ENCODE measurements at regions not wholly inside any gene's neighbourhood (a gene's known extent, or its start where the extent isn't known, plus 50 kb on each side); places are given as distances from the start of the nearest gene placed in this dataset.

GRCh38 chr13:34148359-34148758, 330.4 kb downstream of the RFC3 start:
- H3K4me3 ChIP-seq (ENCODE audit: low read depth, low read length) = no peak overlapping the region
- 80% methylated on average over 1 of the region's 6 CpGs for WGBS (ENCODE audit: insufficient coverage)

GRCh38 chr13:34151885-34152284, 333.9 kb downstream of the RFC3 start:
- Histone ChIP-seq H3K4me3 (ENCODE audit: low read depth, low read length) (no peak overlapping the region), H3K27me3 (ENCODE audit: control insufficient read depth, insufficient read depth, low read length) (no peaks in the 10 kb centered on the region), H3K36me3 (ENCODE audit: control insufficient read depth, insufficient read depth, low read length) (no peaks in the 10 kb centered on the region), H3K9me3 (ENCODE audit: control insufficient read depth, insufficient read depth, low read length) (no peaks in the 10 kb centered on the region), H3K27ac (ENCODE audit: low read depth, low read length) (no peak overlapping the region), H3K4me1 (ENCODE audit: control insufficient read depth, insufficient read depth, low read length) (peaks cover under 1% of the 10 kb centered on the region)
- no peak for DNase-seq (ENCODE audit: low read depth in 4 of 6, low spot score in 6 of 6)
- WGBS (ENCODE audit: insufficient coverage) = 83% methylated on average over 1 of the region's 1 CpG

More at GRCh38 chr13:34148359-34148758, 330.4 kb downstream of the RFC3 start:
- no peaks in the 10 kb centered on the region for H3K36me3 ChIP-seq (ENCODE audit: control insufficient read depth, insufficient read depth, low read length)
- H3K9me3 ChIP-seq (ENCODE audit: control insufficient read depth, insufficient read depth, low read length) = no peaks in the 10 kb centered on the region
- H3K27ac ChIP-seq (ENCODE audit: low read depth, low read length) = no peak overlapping the region
- DNase-seq (ENCODE audit: low read depth in 4 of 6, low spot score in 6 of 6) = no peak
- H3K4me1 ChIP-seq (ENCODE audit: control insufficient read depth, insufficient read depth, low read length) = no peaks in the 10 kb centered on the region
- no peaks in the 10 kb centered on the region for H3K27me3 ChIP-seq (ENCODE audit: control insufficient read depth, insufficient read depth, low read length)

GRCh38 chr13:34152409-34152808, 334.5 kb downstream of the RFC3 start:
- WGBS (ENCODE audit: insufficient coverage) = 96% methylated on average over 4 of the region's 4 CpGs
- H3K9me3 ChIP-seq (ENCODE audit: control insufficient read depth, insufficient read depth, low read length) = no peaks in the 10 kb centered on the region
- no peaks in the 10 kb centered on the region for H3K36me3 ChIP-seq (ENCODE audit: control insufficient read depth, insufficient read depth, low read length)
- H3K4me3 ChIP-seq (ENCODE audit: low read depth, low read length) = no peak overlapping the region
- DNase-seq (ENCODE audit: low read depth in 4 of 6, low spot score in 6 of 6) = no peak
- H3K27me3 ChIP-seq (ENCODE audit: control insufficient read depth, insufficient read depth, low read length) = no peaks in the 10 kb centered on the region
- no peak overlapping the region for H3K27ac ChIP-seq (ENCODE audit: low read depth, low read length)
- H3K4me1 ChIP-seq (ENCODE audit: control insufficient read depth, insufficient read depth, low read length) = peaks cover 3% of the 10 kb centered on the region

- Histone ChIP-seq H3K4me3 (ENCODE audit: low read depth, low read length) (no peak overlapping the region), H3K36me3 (ENCODE audit: control insufficient read depth, insufficient read depth, low read length) (no peaks in the 10 kb centered on the region), H3K27ac (ENCODE audit: low read depth, low read length) (no peak overlapping the region), H3K4me1 (ENCODE audit: control insufficient read depth, insufficient read depth, low read length) (peaks cover 3% of the 10 kb centered on the region), H3K27me3 (ENCODE audit: control insufficient read depth, insufficient read depth, low read length) (no peaks in the 10 kb centered on the region), H3K9me3 (ENCODE audit: control insufficient read depth, insufficient read depth, low read length) (no peaks in the 10 kb centered on the region)
- DNase-seq (ENCODE audit: low read depth in 4 of 6, low spot score in 6 of 6) = no peak
These were observed 335.0 kb downstream of the RFC3 start for GRCh38 chr13:34152996-34153395.

- Histone ChIP-seq H3K4me1 (ENCODE audit: control insufficient read depth, insufficient read depth, low read length) (peaks cover 3% of the 10 kb centered on the region), H3K9me3 (ENCODE audit: control insufficient read depth, insufficient read depth, low read length) (no peaks in the 10 kb centered on the region), H3K27me3 (ENCODE audit: control insufficient read depth, insufficient read depth, low read length) (no peaks in the 10 kb centered on the region), H3K36me3 (ENCODE audit: control insufficient read depth, insufficient read depth, low read length) (no peaks in the 10 kb centered on the region), H3K27ac (ENCODE audit: low read depth, low read length) (no peak overlapping the region), H3K4me3 (ENCODE audit: low read depth, low read length) (no peak overlapping the region)
- 97% methylated on average over 7 of the region's 12 CpGs for WGBS (ENCODE audit: insufficient coverage)
- no peak for DNase-seq (ENCODE audit: low read depth in 4 of 6, low spot score in 6 of 6)
These were observed 335.7 kb downstream of the RFC3 start for GRCh38 chr13:34153428-34154180.

- 74% methylated on average over 5 of the region's 10 CpGs for WGBS (ENCODE audit: insufficient coverage)
- Histone ChIP-seq H3K4me3 (ENCODE audit: low read depth, low read length) (no peak overlapping the region), H3K27ac (ENCODE audit: low read depth, low read length) (no peak overlapping the region), H3K36me3 (ENCODE audit: control insufficient read depth, insufficient read depth, low read length) (no peaks in the 10 kb centered on the region), H3K4me1 (ENCODE audit: control insufficient read depth, insufficient read depth, low read length) (peaks cover 3% of the 10 kb centered on the region), H3K9me3 (ENCODE audit: control insufficient read depth, insufficient read depth, low read length) (no peaks in the 10 kb centered on the region), H3K27me3 (ENCODE audit: control insufficient read depth, insufficient read depth, low read length) (no peaks in the 10 kb centered on the region)
- DNase-seq (ENCODE audit: low read depth in 4 of 6, low spot score in 6 of 6) = peak in 1 of 6 donors; percentile 55
These were observed 338.1 kb downstream of the RFC3 start for GRCh38 chr13:34155931-34156607.

- H3K36me3 ChIP-seq (ENCODE audit: control insufficient read depth, insufficient read depth, low read length) = no peaks in the 10 kb centered on the region
- H3K9me3 ChIP-seq (ENCODE audit: control insufficient read depth, insufficient read depth, low read length) = no peaks in the 10 kb centered on the region
- H3K4me1 ChIP-seq (ENCODE audit: control insufficient read depth, insufficient read depth, low read length) = peaks cover 3% of the 10 kb centered on the region
- H3K27me3 ChIP-seq (ENCODE audit: control insufficient read depth, insufficient read depth, low read length) = no peaks in the 10 kb centered on the region
- H3K4me3 ChIP-seq (ENCODE audit: low read depth, low read length) = no peak overlapping the region
- 71% methylated on average over 11 of the region's 12 CpGs for WGBS (ENCODE audit: insufficient coverage)
- H3K27ac ChIP-seq (ENCODE audit: low read depth, low read length) = no peak overlapping the region
- peak in 1 of 6 donors; percentile 57 for DNase-seq (ENCODE audit: low read depth in 4 of 6, low spot score in 6 of 6)
These were observed 339.0 kb downstream of the RFC3 start for GRCh38 chr13:34156841-34157365.

GRCh38 chr13:34159946-34160345, 342.0 kb downstream of the RFC3 start:
- WGBS (ENCODE audit: insufficient coverage) = 86% methylated on average over 1 of the region's 3 CpGs
- no peak overlapping the region for H3K4me3 ChIP-seq (ENCODE audit: low read depth, low read length)
- H3K9me3 ChIP-seq (ENCODE audit: control insufficient read depth, insufficient read depth, low read length) = no peaks in the 10 kb centered on the region
- H3K4me1 ChIP-seq (ENCODE audit: control insufficient read depth, insufficient read depth, low read length) = peaks cover 3% of the 10 kb centered on the region
- no peak for DNase-seq (ENCODE audit: low read depth in 4 of 6, low spot score in 6 of 6)
- H3K36me3 ChIP-seq (ENCODE audit: control insufficient read depth, insufficient read depth, low read length) = no peaks in the 10 kb centered on the region
- no peak overlapping the region for H3K27ac ChIP-seq (ENCODE audit: low read depth, low read length)
- H3K27me3 ChIP-seq (ENCODE audit: control insufficient read depth, insufficient read depth, low read length) = no peaks in the 10 kb centered on the region

GRCh38 chr13:34161931-34162543, 344.1 kb downstream of the RFC3 start:
- peak in 1 of 6 donors; percentile 54 for DNase-seq (ENCODE audit: low read depth in 4 of 6, low spot score in 6 of 6)
- Histone ChIP-seq H3K27me3 (ENCODE audit: control insufficient read depth, insufficient read depth, low read length) (no peaks in the 10 kb centered on the region), H3K4me1 (ENCODE audit: control insufficient read depth, insufficient read depth, low read length) (peaks cover 2% of the 10 kb centered on the region), H3K4me3 (ENCODE audit: low read depth, low read length) (no peak overlapping the region), H3K9me3 (ENCODE audit: control insufficient read depth, insufficient read depth, low read length) (peaks cover 2% of the 10 kb centered on the region), H3K27ac (ENCODE audit: low read depth, low read length) (peak overlapping the region; percentile 29), H3K36me3 (ENCODE audit: control insufficient read depth, insufficient read depth, low read length) (no peaks in the 10 kb centered on the region)
- WGBS (ENCODE audit: insufficient coverage) = 62% methylated on average over 2 of the region's 5 CpGs

Measured in spinal cord (tissue), 9 donors.